Aorta (tissue), 5 donors: ENCODE measurements at regions not wholly inside any gene's neighbourhood (a gene's known extent, or its start where the extent isn't known, plus 50 kb on each side); places are given as distances from the start of the nearest gene placed in this dataset.
A peak's percentile ranks its signal among the peaks of the same experiment; 100 is the strongest.
"Not testable (repeated sequence)": the region's sequence is repeated elsewhere in the genome, so short reads cannot be mapped to it uniquely, and the experiment has no call there.

ENCODE experiments used
- ATAC-seq: fragments of 200-7000 bp; cut with Tn5 transposase; one replicate; pipeline ENCODE4 v1.9.1; 2022; ENCODE audit warnings: moderate library complexity; ENCODE audit not compliant: low FRiP score
- DNase-seq, 2 donors: peaks; one replicate each; pipeline ENCODE4 v3.0.0-alpha.2; 2020
- H3K27ac ChIP-seq, 2 donors: one replicate each; pipeline ENCODE4 v1.5.1; 2013; ENCODE audit warnings: low read length in 2 of 2, mild to moderate bottlenecking in 2 of 2, moderate library complexity in 2 of 2, control low read depth in 1 of 2, inconsistent platforms in 1 of 2, low read depth in 1 of 2
- H3K27me3 ChIP-seq, 2 donors: one replicate each; pipeline ENCODE4 v1.6.1; 2013; ENCODE audit warnings: control low read depth in 1 of 2, low read length in 1 of 2, mild to moderate bottlenecking in 1 of 2, moderate library complexity in 1 of 2; ENCODE audit not compliant: insufficient read depth in 2 of 2, control insufficient read depth in 1 of 2
- H3K36me3 ChIP-seq, 2 donors: one replicate each; pipeline ENCODE4 v1.6.1; 2013; ENCODE audit warnings: control low read depth in 1 of 2, low read length in 1 of 2, mild to moderate bottlenecking in 1 of 2; ENCODE audit not compliant: insufficient read depth in 2 of 2, control insufficient read depth in 1 of 2
- H3K4me1 ChIP-seq, 2 donors: one replicate each; pipeline ENCODE4 v1.6.1; 2013; ENCODE audit warnings: low read length in 2 of 2, control low read depth in 1 of 2, mild to moderate bottlenecking in 1 of 2, moderate library complexity in 1 of 2; ENCODE audit not compliant: insufficient read depth in 2 of 2, control insufficient read depth in 1 of 2
- H3K4me3 ChIP-seq, 2 donors: one replicate each; pipeline ENCODE4 v1.5.1; 2013; ENCODE audit warnings: low read length in 2 of 2, control low read depth in 1 of 2, mild to moderate bottlenecking in 1 of 2
- H3K9me3 ChIP-seq: one replicate; pipeline ENCODE4 v1.6.1; 2013; ENCODE audit warnings: mild to moderate bottlenecking, low read length; ENCODE audit not compliant: control insufficient read depth
- WGBS, 2 donors: extraction: QIAGEN DNeasy Blood & Tissue Kit; methylation state at CpG; one replicate each; pipeline ENCODE4 v1.1.7; 2013; 5-methylcytosine and 5-hydroxymethylcytosine counted together
- intact Hi-C, 2 donors: fragments of 100-400 bp; cut with DNase I; formaldehyde crosslinking; loops; one replicate each; pipeline versions ENCODE4 v1.14.2 to v1.15.0; 2022
- donor health status: healthy with polysubstance abuse.
- donor health status: Bipolar disorder and iron deficiency.
- donor health status: DM: no; HTN: no; CAD: no.
- donor health status: DM: no; HTN: no; CAD: no.
- donor health status: DM: yes; HTN: yes; CAD: no.

- H3K27ac ChIP-seq: no peak overlapping the region
- no peaks in the 10 kb centered on the region for H3K36me3 ChIP-seq
- no peak overlapping the region for H3K4me3 ChIP-seq
- ATAC-seq: no peak
- DNase-seq: no peak
- intact Hi-C loops: no loop called here
- no peaks in the 10 kb centered on the region for H3K27me3 ChIP-seq
- H3K9me3 ChIP-seq: no peaks in the 10 kb centered on the region
- H3K4me1 ChIP-seq: no peaks in the 10 kb centered on the region
- 83 to 89% methylated on average over 7 of the region's 7 CpGs for WGBS, 2 donors
These were observed 126.3 kb upstream of the F3 start for GRCh38 chr1:94667818-94668217.

- whole genome bisulfite sequencing, 2 donors: 97 to 98% methylated on average over 1 of the region's 1 CpG
- H3K27me3 ChIP-seq: no peaks in the 10 kb centered on the region
- ATAC-seq: no peak
- H3K4me1 ChIP-seq: no peaks in the 10 kb centered on the region
- intact Hi-C loops: no loop called here
- DNase-seq: no peak
- H3K4me3 ChIP-seq: no peak overlapping the region
- no peaks in the 10 kb centered on the region for H3K9me3 ChIP-seq
- H3K36me3 ChIP-seq: no peaks in the 10 kb centered on the region
- no peak overlapping the region for H3K27ac ChIP-seq
These were observed 125.2 kb upstream of the F3 start for GRCh38 chr1:94666797-94667196.

GRCh38 chr1:94661431-94661932 is 119.9 kb upstream of the F3 start:
- DNase-seq (no peak), ATAC-seq (no peak)
- Histone ChIP-seq H3K4me3 (no peak overlapping the region), H3K9me3 (no peaks in the 10 kb centered on the region), H3K27ac (no peak overlapping the region), H3K27me3 (no peaks in the 10 kb centered on the region), H3K4me1 (peaks cover 0 to 9% of the 10 kb centered on the region in 2 donors), H3K36me3 (no peaks in the 10 kb centered on the region)
- intact Hi-C loops: no loop called here
- 28 to 29% methylated on average over 2 of the region's 2 CpGs for WGBS, 2 donors

DNA sequence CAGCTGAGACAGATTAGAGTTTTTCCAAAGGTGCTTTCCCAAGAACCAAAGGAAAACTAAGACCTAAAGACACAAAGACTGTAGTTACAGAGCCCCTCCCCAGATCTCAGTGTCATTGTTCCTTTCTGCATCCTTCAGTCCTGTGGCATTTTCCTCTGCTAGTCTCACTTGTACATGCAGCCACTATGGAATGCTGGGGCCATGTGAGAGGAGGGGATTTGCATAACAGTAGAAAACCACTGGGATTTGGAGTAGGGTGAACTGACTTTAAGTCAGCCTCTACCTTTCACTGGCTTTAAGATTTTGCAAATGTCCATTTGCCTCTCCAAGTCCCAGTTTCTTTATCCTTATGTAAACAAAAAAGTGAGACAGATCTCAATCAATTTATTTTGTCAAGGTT is 119.4 kb upstream of the F3 start:
- Histone ChIP-seq H3K9me3 (no peaks in the 10 kb centered on the region), H3K27me3 (no peaks in the 10 kb centered on the region), H3K36me3 (no peaks in the 10 kb centered on the region), H3K27ac (no peak overlapping the region), H3K4me1 (peaks cover 0 to 9% of the 10 kb centered on the region in 2 donors), H3K4me3 (no peak overlapping the region)
- ATAC-seq (no peak), DNase-seq (no peak)
- intact Hi-C loops: no loop called here

DNA sequence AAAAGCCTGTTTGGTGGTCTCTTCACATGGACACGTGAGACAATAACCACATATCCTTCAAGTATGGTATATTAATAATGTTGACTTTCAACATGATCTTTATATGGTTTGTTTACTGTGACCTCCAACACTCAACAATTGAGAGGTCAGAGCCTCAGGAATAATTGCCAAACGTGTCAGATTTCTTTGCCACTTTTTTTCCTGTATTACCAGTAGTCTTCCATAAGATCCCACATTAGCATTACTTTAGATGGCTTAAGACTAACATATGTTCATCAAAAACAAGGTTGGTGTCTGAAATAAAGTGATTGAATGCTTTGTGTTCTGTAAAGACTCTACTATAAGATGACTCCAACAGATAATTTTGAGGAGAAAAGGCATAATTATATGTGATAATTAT is 118.7 kb upstream of the F3 start:
- no peak overlapping the region for H3K4me3 ChIP-seq
- ATAC-seq (no peak), DNase-seq (no peak)
- no peaks in the 10 kb centered on the region for H3K36me3 ChIP-seq
- H3K27me3 ChIP-seq: no peaks in the 10 kb centered on the region
- intact Hi-C loops: no loop called here
- no peak overlapping the region for H3K27ac ChIP-seq
- no peaks in the 10 kb centered on the region for H3K9me3 ChIP-seq
- H3K4me1 ChIP-seq: peaks cover 0 to 9% of the 10 kb centered on the region in 2 donors
- WGBS, 2 donors: 94% methylated on average over 2 of the region's 2 CpGs

- H3K4me3 ChIP-seq, H3K4me1 ChIP-seq, H3K36me3 ChIP-seq, DNase-seq, intact Hi-C loops, H3K27me3 ChIP-seq, H3K27ac ChIP-seq, ATAC-seq, H3K9me3 ChIP-seq: not testable (repeated sequence)
- WGBS, 2 donors: 97 to 99% methylated on average over 1 of the region's 1 CpG
These were observed 117.6 kb upstream of the F3 start for GRCh38 chr1:94659202-94659601.

DNA sequence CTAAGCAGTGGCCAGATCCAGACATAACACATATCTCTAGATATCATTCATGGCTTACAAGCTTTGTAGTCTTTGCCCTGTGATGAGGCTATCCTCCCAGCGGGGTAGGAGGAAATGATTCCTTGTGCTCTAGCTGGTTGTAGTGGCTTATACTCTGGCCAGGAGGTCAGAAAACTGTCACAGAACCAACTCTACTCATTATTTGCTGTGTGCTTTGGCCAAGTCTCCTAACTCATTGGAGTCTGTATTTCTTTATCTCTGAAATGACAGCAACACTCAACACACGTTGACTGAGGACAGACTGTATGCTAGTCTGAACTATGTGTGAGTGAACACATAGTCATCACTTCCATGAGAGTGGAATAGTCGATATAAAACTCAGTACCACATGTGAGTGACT is 116.7 kb upstream of the F3 start:
- no peaks in the 10 kb centered on the region for H3K9me3 ChIP-seq
- DNase-seq: no peak
- H3K27me3 ChIP-seq: no peaks in the 10 kb centered on the region
- H3K4me3 ChIP-seq: no peak overlapping the region
- H3K27ac ChIP-seq: no peak overlapping the region
- intact Hi-C loops: no loop called here
- peak; percentile 86 for ATAC-seq
- 2 to 3% methylated on average over 3 of the region's 3 CpGs for WGBS, 2 donors
- peaks cover 0 to 9% of the 10 kb centered on the region in 2 donors for H3K4me1 ChIP-seq
- no peaks in the 10 kb centered on the region for H3K36me3 ChIP-seq

GRCh38 chr1:94657776-94658175 is 116.2 kb upstream of the F3 start:
- H3K4me1 ChIP-seq, intact Hi-C loops, H3K4me3 ChIP-seq, DNase-seq, H3K9me3 ChIP-seq, H3K36me3 ChIP-seq, H3K27ac ChIP-seq, H3K27me3 ChIP-seq: not testable (repeated sequence)
- peak; percentile 33 for ATAC-seq
- WGBS, 2 donors: 4 to 21% methylated on average over 4 of the region's 4 CpGs

- Histone ChIP-seq H3K27ac (no peak overlapping the region), H3K4me1 (peaks cover 0 to 9% of the 10 kb centered on the region in 2 donors), H3K9me3 (no peaks in the 10 kb centered on the region), H3K4me3 (no peak overlapping the region), H3K27me3 (no peaks in the 10 kb centered on the region), H3K36me3 (no peaks in the 10 kb centered on the region)
- intact Hi-C loops: no loop called here
- whole genome bisulfite sequencing, 2 donors: 95 to 100% methylated on average over 2 of the region's 2 CpGs
- no peak for DNase-seq
- no peak for ATAC-seq
These were observed 115.4 kb upstream of the F3 start for GRCh38 chr1:94656967-94657366.
